Urinary bladder (tissue), 3 donors: ENCODE measurements at regions not wholly inside any gene's neighbourhood (a gene's known extent, or its start where the extent isn't known, plus 50 kb on each side); places are given as distances from the start of the nearest gene placed in this dataset.
"Not testable (repeated sequence)": the region's sequence is repeated elsewhere in the genome, so short reads cannot be mapped to it uniquely, and the experiment has no call there.

Source experiments
- DNase-seq: peaks from one replicate; pipeline ENCODE4 v3.0.0-alpha.2; 2015; ENCODE audit errors: extremely low spot score
- H3K27ac ChIP-seq: one replicate; pipeline ENCODE4 v1.5.1; 2013; ENCODE audit warnings: low read depth, mild to moderate bottlenecking, moderate library complexity
- H3K36me3 ChIP-seq: one replicate; pipeline ENCODE4 v1.6.1; 2013; ENCODE audit warnings: mild to moderate bottlenecking, moderate library complexity; ENCODE audit not compliant: insufficient read depth
- H3K4me1 ChIP-seq: one replicate; pipeline ENCODE4 v1.6.1; 2013; ENCODE audit warnings: mild to moderate bottlenecking, moderate library complexity; ENCODE audit not compliant: insufficient read depth
- H3K4me3 ChIP-seq: one replicate; pipeline ENCODE4 v1.5.1; 2013; ENCODE audit warnings: low read depth, low read length
- WGBS: extraction: QIAGEN DNeasy Blood & Tissue Kit; methylation state at CpG from one replicate; pipeline ENCODE4 v1.1.7; 2013; 5-methylcytosine and 5-hydroxymethylcytosine counted together
- donor health status: healthy with polysubstance abuse.
- donor health status: healthy.

DNA sequence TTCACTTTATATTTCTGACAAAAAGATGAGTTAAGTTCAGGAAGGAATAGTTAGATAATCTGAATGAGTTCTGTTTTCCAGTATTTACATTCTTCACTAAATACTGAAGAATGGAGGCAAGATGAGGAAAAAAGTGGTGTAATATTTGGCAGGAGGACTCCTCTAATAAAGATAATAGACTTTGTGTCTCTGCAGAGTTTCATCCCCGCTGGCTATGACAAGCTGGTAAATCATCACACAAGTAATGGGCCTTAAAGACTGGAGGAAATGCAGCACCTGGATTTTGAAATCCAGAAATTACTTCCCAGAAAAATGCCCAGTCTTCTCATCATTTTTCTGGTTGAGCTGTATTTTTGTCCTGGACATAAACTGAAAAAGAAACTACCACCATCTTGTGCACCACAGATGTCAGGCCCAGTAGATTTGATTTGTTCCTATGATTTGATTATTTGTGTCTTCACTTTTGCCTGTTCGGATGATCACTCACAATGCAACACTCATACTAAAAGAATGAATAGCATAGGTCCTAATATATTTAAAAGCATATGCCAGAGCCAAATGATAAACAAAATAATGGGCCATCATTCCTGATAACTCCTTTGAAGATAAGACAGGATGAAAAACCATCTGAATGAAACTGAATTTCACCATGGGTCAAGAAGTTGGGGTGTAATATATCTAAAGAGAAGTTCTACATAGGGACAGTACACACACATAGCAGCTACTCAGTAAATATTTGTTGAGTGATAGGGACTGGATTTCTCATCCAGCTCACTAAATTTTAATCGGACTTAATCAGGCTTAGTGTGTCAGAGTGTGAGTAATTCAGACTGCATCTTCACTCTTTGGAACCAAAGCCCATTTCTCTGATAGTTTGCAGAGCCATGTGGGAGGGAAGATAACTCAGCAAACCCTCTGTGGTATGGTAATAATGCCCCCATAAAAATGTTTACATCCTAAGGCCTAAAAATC is 200.5 kb downstream of the HINT1 start:
- no peaks in the 10 kb centered on the region for H3K36me3 ChIP-seq
- DNase-seq: no peak
- H3K4me1 ChIP-seq: no peaks in the 10 kb centered on the region
- WGBS: 40% methylated on average over 3 of the region's 3 CpGs
- no peak overlapping the region for H3K4me3 ChIP-seq
- H3K27ac ChIP-seq: no peak overlapping the region

DNA sequence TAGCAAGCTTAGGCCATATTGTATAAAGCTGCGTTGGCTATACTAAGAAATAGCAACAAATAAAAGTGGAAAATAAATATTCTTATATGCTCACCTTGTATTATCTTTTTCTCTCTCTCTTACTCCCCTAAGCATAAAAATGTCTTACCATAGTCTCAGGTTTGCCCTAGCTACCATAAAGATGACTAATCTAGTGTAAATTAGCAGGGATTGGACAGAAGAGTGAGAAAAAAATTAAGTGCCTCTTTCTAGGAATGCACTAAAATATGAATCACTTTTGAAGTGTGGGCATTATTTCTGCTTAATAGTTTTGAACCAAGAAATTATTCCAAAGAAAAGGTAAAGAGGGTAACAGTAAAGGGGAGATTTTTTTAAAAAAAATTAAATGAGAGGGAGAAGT is 201.3 kb downstream of the HINT1 start:
- Histone ChIP-seq H3K36me3 (no peaks in the 10 kb centered on the region), H3K27ac (no peak overlapping the region), H3K4me3 (no peak overlapping the region), H3K4me1 (no peaks in the 10 kb centered on the region)
- no peak for DNase-seq
- WGBS: 35% methylated on average over 1 of the region's 1 CpG

DNA sequence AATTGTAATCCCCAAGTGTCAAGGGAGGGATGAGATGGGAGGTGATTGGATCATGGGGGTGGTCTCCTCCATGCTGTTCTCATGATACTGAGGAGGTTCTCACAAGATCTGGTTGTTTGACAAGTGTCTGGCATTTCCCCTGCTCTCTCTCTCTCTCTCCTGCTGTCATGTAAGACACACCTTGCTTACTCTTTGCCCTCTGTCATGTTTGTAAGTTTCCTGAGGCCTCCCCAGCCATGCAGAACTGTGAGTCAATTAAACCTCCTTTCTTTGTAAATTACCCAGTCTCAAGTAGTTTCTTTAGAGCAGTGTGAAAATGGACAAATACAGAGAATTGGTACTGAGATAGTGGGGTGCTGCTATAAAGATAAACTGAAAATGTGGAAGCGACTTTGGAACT is 207.9 kb downstream of the HINT1 start:
- 91% methylated on average over 1 of the region's 1 CpG for WGBS
- DNase-seq: no peak
- no peak overlapping the region for H3K27ac ChIP-seq
- H3K36me3 ChIP-seq: no peaks in the 10 kb centered on the region
- no peaks in the 10 kb centered on the region for H3K4me1 ChIP-seq
- no peak overlapping the region for H3K4me3 ChIP-seq

DNA sequence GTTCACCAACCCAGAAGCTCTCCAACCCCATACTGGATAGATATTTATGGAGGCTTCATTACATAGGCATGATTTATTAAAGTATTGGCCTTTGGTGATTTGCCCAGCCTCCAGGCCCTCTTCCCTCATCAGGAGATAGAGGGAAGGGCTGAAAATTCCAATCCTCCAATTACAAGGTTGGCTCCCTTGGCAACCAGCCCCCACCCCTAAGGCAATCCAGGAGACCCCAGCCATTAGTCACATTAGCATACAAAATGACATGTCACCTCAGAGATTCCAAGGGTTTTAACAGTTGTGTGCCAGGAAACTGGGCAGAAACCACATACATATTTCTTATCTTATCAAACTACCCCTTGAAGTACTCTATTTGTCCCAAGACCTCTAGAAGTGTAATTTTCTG is 210.0 kb downstream of the HINT1 start:
- H3K4me3 ChIP-seq: no peak overlapping the region
- no peaks in the 10 kb centered on the region for H3K36me3 ChIP-seq
- H3K4me1 ChIP-seq: no peaks in the 10 kb centered on the region
- no peak overlapping the region for H3K27ac ChIP-seq
- no peak for DNase-seq

DNA sequence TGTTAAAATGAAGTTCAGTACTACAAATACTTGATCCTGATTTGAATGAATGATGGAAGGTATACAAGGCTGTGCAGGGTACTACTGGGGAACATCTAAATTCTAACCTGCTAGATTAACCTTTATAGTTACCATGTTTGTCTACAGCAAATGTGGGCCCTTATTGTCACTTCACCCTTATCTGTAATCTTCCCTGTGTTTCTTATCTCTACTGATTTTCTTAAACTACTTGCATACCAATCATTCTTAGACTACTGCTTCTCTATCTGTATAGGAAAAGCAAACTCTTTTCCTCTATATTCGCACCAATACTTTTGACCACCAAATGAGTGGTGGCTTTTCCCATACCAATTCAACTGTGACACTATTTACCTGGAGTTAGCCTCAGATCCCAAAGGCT is 210.7 kb downstream of the HINT1 start:
- Histone ChIP-seq H3K4me1 (no peaks in the 10 kb centered on the region), H3K27ac (no peak overlapping the region), H3K36me3 (no peaks in the 10 kb centered on the region), H3K4me3 (no peak overlapping the region)
- DNase-seq: no peak
- WGBS: 83% methylated on average over 1 of the region's 1 CpG

DNA sequence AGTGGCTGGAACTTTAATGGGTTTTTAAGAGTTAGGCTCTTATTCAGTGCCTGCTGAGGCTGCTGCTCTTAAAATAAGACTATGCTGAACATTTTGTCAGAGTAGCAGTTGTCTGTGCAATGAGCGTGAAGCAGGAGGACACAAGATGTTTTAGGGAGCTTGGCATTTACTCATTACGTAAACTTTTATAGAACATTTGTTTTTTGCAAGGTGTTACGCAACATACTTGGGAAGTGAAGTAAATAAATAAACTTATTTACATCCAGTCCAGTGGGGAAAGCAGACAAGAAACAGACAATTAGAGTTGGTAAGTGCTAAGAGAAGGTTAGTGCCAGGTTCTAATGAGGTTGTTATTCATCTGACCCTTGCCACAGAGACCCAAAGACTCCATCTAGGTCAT is 226.0 kb downstream of the HINT1 start:
- Histone ChIP-seq H3K27ac (no peak overlapping the region), H3K36me3 (no peaks in the 10 kb centered on the region), H3K4me1 (no peaks in the 10 kb centered on the region), H3K4me3 (no peak overlapping the region)
- WGBS: 87% methylated on average over 3 of the region's 3 CpGs
- no peak for DNase-seq

DNA sequence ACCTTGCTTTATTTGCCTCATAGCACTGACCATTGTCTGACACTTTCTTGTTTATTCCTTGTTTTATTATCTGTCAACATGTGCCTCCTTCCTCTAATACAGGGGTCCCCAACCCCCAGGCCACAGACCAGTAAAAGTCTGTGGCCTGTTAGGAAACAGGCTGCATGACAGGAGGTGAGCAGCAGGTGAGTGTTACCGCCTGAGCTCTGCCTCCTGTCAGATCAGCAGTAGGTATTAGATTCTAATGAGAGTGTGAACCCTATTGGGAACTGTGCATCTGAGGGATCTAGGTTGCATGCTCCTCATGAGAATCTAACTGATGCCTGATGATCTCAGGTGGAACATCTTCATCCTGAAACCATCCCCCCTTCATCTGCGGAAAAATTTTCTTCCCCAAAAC is 228.0 kb downstream of the HINT1 start:
- 84% methylated on average over 2 of the region's 2 CpGs for WGBS
- H3K27ac ChIP-seq: no peak overlapping the region
- no peak for DNase-seq

DNA sequence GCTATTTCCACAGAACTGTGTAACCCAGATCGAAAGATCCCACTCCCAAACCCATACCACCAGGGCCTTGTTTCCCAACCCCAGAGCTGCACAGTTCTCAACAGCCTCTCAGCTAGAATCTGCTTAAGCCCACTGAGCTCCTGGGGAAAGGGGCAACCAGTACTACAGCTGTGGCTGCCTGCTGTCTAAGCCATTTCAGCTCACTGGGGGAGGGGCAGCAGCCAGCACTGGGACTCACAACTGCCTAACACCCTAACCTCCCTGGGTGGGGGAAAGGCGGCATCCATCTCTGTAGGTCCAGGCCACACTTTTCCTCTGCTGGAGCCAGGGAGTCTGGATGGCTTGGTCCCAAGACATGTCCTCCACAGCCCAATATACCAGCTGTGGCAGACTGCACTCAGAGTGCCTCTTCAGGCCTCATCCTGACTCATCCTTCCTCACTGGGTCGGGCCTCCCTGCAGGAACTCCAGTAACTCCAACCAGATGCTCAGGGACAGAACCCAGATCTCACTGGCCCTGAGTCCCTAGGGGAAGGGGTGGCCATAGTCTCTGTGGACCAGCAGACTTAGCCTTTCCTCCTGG is 241.4 kb downstream of the HINT1 start:
- no peaks in the 10 kb centered on the region for H3K36me3 ChIP-seq
- H3K4me3 ChIP-seq: no peak overlapping the region
- H3K27ac ChIP-seq: no peak overlapping the region
- no peak for DNase-seq
- 85% methylated on average over 3 of the region's 3 CpGs for WGBS
- no peaks in the 10 kb centered on the region for H3K4me1 ChIP-seq

More for the DNA sequence above, 228.0 kb downstream of the HINT1 start:
- no peaks in the 10 kb centered on the region for H3K4me1 ChIP-seq
- no peaks in the 10 kb centered on the region for H3K36me3 ChIP-seq
- H3K4me3 ChIP-seq: no peak overlapping the region

DNA sequence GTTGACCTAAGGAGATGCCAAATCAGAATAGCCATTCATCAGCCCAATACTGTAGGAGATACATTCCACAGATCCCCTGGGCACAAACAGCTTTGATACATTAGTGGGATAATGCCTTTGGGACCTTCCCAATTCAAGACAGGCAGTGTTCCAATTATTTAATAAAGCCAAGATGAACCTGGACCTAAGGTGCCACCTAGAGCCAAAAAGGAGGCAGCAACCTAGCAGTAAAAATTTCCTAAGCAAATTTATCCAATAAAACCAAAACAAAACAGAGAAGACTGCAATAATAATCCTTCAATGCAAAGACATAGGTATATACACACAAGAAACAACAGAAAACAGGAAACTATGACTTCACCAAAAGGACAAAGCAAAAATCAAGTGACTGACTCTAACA is 253.0 kb downstream of the HINT1 start:
- no peaks in the 10 kb centered on the region for H3K36me3 ChIP-seq
- DNase-seq: no peak
- H3K27ac ChIP-seq: no peak overlapping the region
- H3K4me3 ChIP-seq: no peak overlapping the region
- no peaks in the 10 kb centered on the region for H3K4me1 ChIP-seq

DNA sequence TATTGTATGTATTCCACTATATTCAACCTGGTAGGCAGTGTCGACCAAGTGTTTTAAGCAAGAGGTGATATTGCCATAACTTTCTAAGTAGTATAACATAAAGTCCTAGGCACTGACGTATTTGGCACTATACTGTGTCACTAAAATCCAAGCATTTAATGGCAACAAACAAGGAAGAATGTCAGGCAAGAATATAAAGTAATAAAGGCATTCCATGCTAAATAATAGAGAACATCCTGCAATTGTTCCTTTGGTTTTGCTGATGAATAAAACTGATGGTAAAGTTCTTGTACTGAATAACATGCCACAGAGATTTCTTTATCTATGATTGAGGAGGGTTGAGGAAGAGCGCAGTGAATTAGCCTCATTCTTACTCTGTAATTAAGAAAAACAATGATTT is 256.9 kb downstream of the HINT1 start:
- no peaks in the 10 kb centered on the region for H3K4me1 ChIP-seq
- WGBS: 80% methylated on average over 3 of the region's 3 CpGs
- no peak overlapping the region for H3K27ac ChIP-seq
- no peak overlapping the region for H3K4me3 ChIP-seq
- H3K36me3 ChIP-seq: no peaks in the 10 kb centered on the region
- no peak for DNase-seq

DNA sequence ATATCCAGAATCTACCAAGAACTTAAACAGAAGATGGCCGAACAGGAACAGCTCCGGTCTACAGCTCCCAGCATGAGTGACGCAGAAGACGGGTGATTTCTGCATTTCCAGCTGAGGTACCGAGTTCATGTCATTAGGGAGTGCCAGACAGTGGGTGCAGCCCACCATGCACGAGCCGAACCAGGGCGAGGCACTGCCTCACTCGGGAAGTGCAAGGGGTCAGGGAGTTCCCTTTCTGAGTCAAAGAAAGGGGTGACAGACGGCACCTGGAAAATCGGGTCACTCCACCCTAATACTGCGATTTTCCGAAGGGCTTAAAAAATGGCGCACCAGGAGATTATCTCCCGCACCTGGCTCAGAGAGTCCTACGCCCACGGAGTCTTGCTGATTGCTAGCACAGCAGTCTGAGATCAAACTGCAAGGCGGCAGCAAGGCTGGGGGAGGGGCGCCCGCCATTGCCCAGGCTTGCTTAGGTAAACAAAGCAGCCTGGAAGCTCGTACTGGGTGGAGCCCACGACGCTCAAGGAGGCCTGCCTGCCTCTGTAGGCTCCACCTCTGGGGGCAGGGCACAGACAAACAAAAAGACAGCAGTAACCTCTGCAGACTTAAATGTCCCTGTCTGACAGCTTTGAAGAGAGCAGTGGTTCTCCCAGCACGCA is 267.4 kb downstream of the HINT1 start:
- not testable (repeated sequence) for H3K4me3 ChIP-seq, H3K36me3 ChIP-seq, H3K27ac ChIP-seq, DNase-seq, H3K4me1 ChIP-seq
- WGBS: 86% methylated on average over 24 of the region's 24 CpGs

DNA sequence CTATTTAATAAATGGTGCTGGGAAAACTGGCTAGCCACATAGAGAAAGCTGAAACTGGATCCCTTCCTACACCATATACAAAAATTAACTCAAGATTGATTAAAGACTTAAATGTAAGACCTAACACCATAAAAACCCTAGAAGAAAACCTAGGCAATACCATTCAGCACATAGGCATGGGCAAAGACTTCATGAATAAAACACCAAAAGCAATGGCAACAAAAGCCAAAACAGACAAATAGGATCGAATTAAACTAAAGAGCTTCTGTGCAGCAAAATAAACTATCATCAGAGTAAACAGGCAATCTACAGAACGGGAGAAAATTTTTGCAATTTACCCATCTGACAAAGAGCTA is 267.9 kb downstream of the HINT1 start:
- H3K4me3 ChIP-seq, H3K4me1 ChIP-seq, H3K36me3 ChIP-seq, H3K27ac ChIP-seq, DNase-seq: not testable (repeated sequence)
- 92% methylated on average over 2 of the region's 2 CpGs for WGBS

DNA sequence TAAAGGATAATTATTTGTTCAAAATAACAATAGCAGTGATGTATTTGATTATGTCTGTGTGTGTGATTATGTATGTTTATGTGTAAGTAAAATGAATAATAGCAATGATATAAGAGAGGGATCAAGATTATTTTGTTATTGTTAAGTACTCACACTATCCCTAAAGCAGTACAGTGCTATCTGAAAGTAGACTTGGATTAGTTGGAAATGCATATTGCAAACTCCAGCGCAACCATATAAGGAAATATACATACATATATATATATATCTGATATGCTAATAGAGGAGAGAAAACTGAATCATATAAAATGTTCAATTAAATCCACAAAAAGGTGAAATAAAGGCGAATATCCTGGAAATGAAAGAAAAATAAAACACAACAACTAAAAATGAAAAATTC is 268.4 kb downstream of the HINT1 start:
- Histone ChIP-seq H3K27ac (no peak overlapping the region), H3K36me3 (no peaks in the 10 kb centered on the region), H3K4me1 (no peaks in the 10 kb centered on the region), H3K4me3 (no peak overlapping the region)
- DNase-seq: no peak
- WGBS: 95% methylated on average over 2 of the region's 2 CpGs

DNA sequence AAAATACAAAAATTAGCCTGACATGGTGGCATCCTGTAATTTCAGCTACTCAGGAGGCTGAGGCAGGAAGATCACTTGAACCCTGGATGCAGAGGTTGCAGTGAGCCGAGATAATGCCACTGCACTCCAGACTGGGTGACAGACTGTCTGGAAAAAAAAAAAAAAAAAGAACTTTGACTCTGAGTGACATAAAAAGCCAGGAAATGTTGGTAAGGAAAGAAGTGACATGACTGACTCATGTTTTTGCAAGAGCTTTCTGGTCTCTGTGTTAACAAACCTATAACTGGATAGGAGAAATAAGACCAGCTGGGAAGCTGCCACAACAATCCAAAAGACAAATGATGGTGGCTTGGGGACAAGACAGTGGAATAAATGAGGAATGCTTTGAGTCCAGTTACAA is 272.1 kb downstream of the HINT1 start:
- WGBS: 88% methylated on average over 1 of the region's 1 CpG
- Histone ChIP-seq H3K27ac (no peak overlapping the region), H3K4me1 (no peaks in the 10 kb centered on the region), H3K36me3 (no peaks in the 10 kb centered on the region), H3K4me3 (no peak overlapping the region)
- no peak for DNase-seq
